ENCODE measurements at regions not wholly inside any gene's neighbourhood (a gene's known extent, or its start where the extent isn't known, plus 50 kb on each side); places are given as distances from the start of the nearest gene placed in this dataset.
"Not testable (repeated sequence)": the region's sequence is repeated elsewhere in the genome, so short reads cannot be mapped to it uniquely, and the experiment has no call there.

DNA sequence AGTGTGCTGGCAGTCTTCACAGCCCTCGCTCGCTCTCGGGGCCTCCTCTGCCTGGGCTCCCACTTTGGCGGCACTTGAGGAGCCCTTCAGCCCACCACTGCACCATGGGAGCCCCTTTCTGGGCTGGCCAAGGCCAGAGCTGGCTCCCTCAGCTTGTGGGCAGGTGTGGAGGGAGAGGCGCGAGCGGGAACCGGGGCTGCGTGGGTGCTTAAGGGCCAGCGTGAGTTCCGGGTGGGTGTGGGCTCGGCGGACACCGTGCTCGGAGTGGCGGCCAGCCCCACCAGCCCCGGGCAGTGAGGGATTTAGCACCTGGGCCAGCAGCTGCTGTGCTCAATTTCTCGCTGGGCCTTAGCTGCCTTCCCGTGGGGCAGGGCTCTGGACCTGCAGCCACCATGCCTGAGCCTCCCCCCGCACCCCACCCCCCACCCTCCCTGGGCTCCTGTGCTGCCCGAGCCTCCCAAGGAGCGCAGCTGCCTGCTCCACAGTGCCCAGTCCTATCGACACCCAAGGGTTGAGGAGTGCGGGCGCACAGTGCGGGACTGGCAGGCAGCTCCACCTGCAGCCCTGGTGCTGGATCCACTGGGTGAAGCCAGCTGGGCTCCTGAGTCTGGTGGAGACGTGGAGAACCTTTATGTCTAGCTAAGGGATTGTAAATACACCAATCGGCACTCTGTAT lies 684.4 kb upstream of the GOLIM4 start:
- TF ChIP-seq JUN (CRISPR knock-in tag; IDR thresholded peaks at IDR 0.05); ETV6 (CRISPR knock-in tag; IDR thresholded peaks at IDR 0.05); FOXP1 (CRISPR knock-in tag; IDR thresholded peaks at IDR 0.05; ENCODE audit: borderline replicate concordance); NFYB (CRISPR knock-in tag; conservative IDR thresholded peaks at IDR 0.05; ENCODE audit: low read depth); TCF7 (CRISPR knock-in tag; IDR thresholded peaks at IDR 0.05; ENCODE audit: low read depth): not testable (repeated sequence)
- TF ChIP-seq, protein P1, sequence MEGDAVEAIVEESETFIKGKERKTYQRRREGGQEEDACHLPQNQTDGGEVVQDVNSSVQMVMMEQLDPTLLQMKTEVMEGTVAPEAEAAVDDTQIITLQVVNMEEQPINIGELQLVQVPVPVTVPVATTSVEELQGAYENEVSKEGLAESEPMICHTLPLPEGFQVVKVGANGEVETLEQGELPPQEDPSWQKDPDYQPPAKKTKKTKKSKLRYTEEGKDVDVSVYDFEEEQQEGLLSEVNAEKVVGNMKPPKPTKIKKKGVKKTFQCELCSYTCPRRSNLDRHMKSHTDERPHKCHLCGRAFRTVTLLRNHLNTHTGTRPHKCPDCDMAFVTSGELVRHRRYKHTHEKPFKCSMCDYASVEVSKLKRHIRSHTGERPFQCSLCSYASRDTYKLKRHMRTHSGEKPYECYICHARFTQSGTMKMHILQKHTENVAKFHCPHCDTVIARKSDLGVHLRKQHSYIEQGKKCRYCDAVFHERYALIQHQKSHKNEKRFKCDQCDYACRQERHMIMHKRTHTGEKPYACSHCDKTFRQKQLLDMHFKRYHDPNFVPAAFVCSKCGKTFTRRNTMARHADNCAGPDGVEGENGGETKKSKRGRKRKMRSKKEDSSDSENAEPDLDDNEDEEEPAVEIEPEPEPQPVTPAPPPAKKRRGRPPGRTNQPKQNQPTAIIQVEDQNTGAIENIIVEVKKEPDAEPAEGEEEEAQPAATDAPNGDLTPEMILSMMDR (IDR thresholded peaks at IDR 0.05) = not testable (repeated sequence)
- TF ChIP-seq, protein P2, sequence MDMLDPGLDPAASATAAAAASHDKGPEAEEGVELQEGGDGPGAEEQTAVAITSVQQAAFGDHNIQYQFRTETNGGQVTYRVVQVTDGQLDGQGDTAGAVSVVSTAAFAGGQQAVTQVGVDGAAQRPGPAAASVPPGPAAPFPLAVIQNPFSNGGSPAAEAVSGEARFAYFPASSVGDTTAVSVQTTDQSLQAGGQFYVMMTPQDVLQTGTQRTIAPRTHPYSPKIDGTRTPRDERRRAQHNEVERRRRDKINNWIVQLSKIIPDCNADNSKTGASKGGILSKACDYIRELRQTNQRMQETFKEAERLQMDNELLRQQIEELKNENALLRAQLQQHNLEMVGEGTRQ (CRISPR knock-in tag; IDR thresholded peaks at IDR 0.05) = not testable (repeated sequence)
- TF ChIP-seq, protein P3, sequence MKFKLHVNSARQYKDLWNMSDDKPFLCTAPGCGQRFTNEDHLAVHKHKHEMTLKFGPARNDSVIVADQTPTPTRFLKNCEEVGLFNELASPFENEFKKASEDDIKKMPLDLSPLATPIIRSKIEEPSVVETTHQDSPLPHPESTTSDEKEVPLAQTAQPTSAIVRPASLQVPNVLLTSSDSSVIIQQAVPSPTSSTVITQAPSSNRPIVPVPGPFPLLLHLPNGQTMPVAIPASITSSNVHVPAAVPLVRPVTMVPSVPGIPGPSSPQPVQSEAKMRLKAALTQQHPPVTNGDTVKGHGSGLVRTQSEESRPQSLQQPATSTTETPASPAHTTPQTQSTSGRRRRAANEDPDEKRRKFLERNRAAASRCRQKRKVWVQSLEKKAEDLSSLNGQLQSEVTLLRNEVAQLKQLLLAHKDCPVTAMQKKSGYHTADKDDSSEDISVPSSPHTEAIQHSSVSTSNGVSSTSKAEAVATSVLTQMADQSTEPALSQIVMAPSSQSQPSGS (CRISPR knock-in tag; IDR thresholded peaks at IDR 0.05; ENCODE audit: borderline replicate concordance, low read depth) = not testable (repeated sequence)
- TF ChIP-seq, protein P4, sequence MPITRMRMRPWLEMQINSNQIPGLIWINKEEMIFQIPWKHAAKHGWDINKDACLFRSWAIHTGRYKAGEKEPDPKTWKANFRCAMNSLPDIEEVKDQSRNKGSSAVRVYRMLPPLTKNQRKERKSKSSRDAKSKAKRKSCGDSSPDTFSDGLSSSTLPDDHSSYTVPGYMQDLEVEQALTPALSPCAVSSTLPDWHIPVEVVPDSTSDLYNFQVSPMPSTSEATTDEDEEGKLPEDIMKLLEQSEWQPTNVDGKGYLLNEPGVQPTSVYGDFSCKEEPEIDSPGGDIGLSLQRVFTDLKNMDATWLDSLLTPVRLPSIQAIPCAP (CRISPR knock-in tag; IDR thresholded peaks at IDR 0.05) = not testable (repeated sequence)
- TF ChIP-seq, protein P5, sequence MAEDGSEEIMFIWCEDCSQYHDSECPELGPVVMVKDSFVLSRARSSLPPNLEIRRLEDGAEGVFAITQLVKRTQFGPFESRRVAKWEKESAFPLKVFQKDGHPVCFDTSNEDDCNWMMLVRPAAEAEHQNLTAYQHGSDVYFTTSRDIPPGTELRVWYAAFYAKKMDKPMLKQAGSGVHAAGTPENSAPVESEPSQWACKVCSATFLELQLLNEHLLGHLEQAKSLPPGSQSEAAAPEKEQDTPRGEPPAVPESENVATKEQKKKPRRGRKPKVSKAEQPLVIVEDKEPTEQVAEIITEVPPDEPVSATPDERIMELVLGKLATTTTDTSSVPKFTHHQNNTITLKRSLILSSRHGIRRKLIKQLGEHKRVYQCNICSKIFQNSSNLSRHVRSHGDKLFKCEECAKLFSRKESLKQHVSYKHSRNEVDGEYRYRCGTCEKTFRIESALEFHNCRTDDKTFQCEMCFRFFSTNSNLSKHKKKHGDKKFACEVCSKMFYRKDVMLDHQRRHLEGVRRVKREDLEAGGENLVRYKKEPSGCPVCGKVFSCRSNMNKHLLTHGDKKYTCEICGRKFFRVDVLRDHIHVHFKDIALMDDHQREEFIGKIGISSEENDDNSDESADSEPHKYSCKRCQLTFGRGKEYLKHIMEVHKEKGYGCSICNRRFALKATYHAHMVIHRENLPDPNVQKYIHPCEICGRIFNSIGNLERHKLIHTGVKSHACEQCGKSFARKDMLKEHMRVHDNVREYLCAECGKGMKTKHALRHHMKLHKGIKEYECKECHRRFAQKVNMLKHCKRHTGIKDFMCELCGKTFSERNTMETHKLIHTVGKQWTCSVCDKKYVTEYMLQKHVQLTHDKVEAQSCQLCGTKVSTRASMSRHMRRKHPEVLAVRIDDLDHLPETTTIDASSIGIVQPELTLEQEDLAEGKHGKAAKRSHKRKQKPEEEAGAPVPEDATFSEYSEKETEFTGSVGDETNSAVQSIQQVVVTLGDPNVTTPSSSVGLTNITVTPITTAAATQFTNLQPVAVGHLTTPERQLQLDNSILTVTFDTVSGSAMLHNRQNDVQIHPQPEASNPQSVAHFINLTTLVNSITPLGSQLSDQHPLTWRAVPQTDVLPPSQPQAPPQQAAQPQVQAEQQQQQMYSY (CRISPR knock-in tag; IDR thresholded peaks at IDR 0.05) = not testable (repeated sequence)
- TF ChIP-seq, protein P6, sequence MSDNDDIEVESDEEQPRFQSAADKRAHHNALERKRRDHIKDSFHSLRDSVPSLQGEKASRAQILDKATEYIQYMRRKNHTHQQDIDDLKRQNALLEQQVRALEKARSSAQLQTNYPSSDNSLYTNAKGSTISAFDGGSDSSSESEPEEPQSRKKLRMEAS (CRISPR knock-in tag; IDR thresholded peaks at IDR 0.05) = not testable (repeated sequence)
- TF ChIP-seq, protein P7, sequence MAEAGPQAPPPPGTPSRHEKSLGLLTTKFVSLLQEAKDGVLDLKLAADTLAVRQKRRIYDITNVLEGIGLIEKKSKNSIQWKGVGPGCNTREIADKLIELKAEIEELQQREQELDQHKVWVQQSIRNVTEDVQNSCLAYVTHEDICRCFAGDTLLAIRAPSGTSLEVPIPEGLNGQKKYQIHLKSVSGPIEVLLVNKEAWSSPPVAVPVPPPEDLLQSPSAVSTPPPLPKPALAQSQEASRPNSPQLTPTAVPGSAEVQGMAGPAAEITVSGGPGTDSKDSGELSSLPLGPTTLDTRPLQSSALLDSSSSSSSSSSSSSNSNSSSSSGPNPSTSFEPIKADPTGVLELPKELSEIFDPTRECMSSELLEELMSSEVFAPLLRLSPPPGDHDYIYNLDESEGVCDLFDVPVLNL (CRISPR knock-in tag; IDR thresholded peaks at IDR 0.05; ENCODE audit: borderline replicate concordance, low read depth) = not testable (repeated sequence)
